Loucy (cell line): ENCODE measurements at regions not wholly inside any gene's neighbourhood (a gene's known extent, or its start where the extent isn't known, plus 50 kb on each side); places are given as distances from the start of the nearest gene placed in this dataset.

Experiments used
- H2AFZ ChIP-seq: fragments of 200-600 bp; sonication (generic); 2 replicates; pipeline ENCODE4 v1.6.0; 2016; ENCODE audit warnings: antibody characterized with exemption, mild to moderate bottlenecking, low read length, moderate library complexity
- H3F3A ChIP-seq: fragments of 200-600 bp; 2 replicates; pipeline ENCODE4 v1.6.0; 2016; ENCODE audit warnings: antibody characterized with exemption, low read depth, mild to moderate bottlenecking
- H3K27me3 ChIP-seq: fragments of 200-600 bp; sonication (generic); 2 replicates; pipeline ENCODE4 v1.6.1; 2014; ENCODE audit warnings: low read length, mild to moderate bottlenecking; ENCODE audit not compliant: insufficient read depth, poor library complexity, severe bottlenecking
- H3K36me3 ChIP-seq: fragments of 200-600 bp; sonication (generic); 2 replicates; pipeline ENCODE4 v1.6.1; 2016; ENCODE audit warnings: low read length; ENCODE audit not compliant: insufficient read depth
- H3K4me1 ChIP-seq: fragments of 200-600 bp; sonication (generic); 2 replicates; pipeline ENCODE4 v1.5.1; 2014; ENCODE audit warnings: low read length, mild to moderate bottlenecking; ENCODE audit not compliant: insufficient read depth, poor library complexity, severe bottlenecking
- H3K4me2 ChIP-seq: fragments of 200-600 bp; sonication (generic); 2 replicates; pipeline ENCODE4 v1.6.0; 2014; ENCODE audit warnings: antibody characterized with exemption, low read length, low read depth, mild to moderate bottlenecking; ENCODE audit not compliant: poor library complexity, severe bottlenecking
- H3K4me3 ChIP-seq: fragments of 200-600 bp; sonication (generic); 2 replicates; pipeline ENCODE4 v1.5.1; 2014; ENCODE audit warnings: low read length, mild to moderate bottlenecking, mixed read lengths; ENCODE audit not compliant: poor library complexity, severe bottlenecking
- H3K79me2 ChIP-seq: fragments of 200-600 bp; sonication (generic); 2 replicates; pipeline ENCODE4 v1.6.1; 2014; ENCODE audit warnings: low read length; ENCODE audit not compliant: insufficient read depth
- H3K9ac ChIP-seq: fragments of 200-600 bp; sonication (generic); 2 replicates; pipeline ENCODE4 v1.6.0; 2014; ENCODE audit warnings: mild to moderate bottlenecking, low read depth, low read length, moderate library complexity; ENCODE audit not compliant: poor library complexity, severe bottlenecking
- H3K9me2 ChIP-seq: fragments of 200-600 bp; sonication (generic); replicated peaks from 2 replicates; pipeline ENCODE4 v1.6.1; 2016; ENCODE audit warnings: low read depth, low read length, mixed read lengths
- H3K9me3 ChIP-seq: fragments of 200-600 bp; sonication (generic); 2 replicates; pipeline ENCODE4 v1.6.1; 2014; ENCODE audit warnings: mild to moderate bottlenecking, antibody characterized with exemption, low read length, low read depth; ENCODE audit not compliant: insufficient read depth
- H4K20me1 ChIP-seq: fragments of 200-600 bp; sonication (generic); 2 replicates; pipeline ENCODE4 v1.6.0; 2014; ENCODE audit warnings: antibody characterized with exemption, low read length, mild to moderate bottlenecking; ENCODE audit not compliant: insufficient read depth, poor library complexity, severe bottlenecking
- EZH2phosphoT487 ChIP-seq: fragments of 200-600 bp; IDR thresholded peaks from 2 replicates; pipeline ENCODE4 v1.6.1; 2018; ENCODE audit warnings: antibody characterized with exemption, mild to moderate bottlenecking, moderate library complexity, borderline replicate concordance
- TF ChIP-seq, protein P1 (sequence below): fragments of 200-600 bp; sonication (generic); conservative IDR thresholded peaks from 2 replicates; pipeline ENCODE4 v1.5.1; 2014; ENCODE audit warnings: mild to moderate bottlenecking, antibody characterized with exemption, low read length

DNA sequence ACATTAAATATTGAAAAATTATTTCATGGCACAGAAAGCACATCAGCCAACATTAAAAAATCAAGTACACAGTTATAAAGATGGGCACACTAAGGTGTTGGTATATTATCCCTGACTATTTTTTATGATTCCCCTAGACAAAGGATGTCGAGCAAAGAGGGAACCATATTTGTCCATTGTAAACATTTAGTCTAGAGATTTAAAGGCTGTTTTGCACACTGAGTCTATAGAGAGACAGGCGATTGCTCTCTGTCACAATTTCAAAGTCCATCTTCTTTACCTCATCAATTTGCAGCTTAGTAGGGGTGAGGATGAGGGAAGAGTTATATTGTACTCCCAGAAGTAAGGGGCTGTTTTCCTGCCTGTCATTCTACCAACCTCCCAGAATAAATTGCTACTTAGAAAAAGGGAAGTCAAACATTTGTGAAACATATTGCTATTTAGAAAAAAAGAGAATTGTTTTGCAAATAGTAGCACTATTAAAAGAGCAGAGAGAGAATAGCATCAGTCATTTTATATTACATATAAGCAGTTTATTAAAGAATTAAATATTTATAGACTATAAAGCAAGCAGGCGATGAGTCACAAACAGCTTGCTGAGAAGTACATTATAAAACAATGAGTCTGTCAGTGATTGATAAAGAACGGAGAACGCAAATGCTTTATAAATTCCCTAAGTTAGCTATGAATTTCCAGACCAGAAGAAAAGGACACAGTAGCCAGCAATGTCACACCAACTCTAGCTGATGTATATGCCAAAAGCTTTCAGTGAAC lies 270.6 kb upstream of the PMFBP1 start:
- Histone ChIP-seq H3K4me2 (no peak overlapping the region), H3K27me3 (no peaks in the 10 kb centered on the region), H4K20me1 (no peaks in the 10 kb centered on the region), H3K9me3 (peaks cover 3% of the 10 kb centered on the region; the same call in 1 of the 2 replicates), H3F3A (no peaks in the 10 kb centered on the region), H3K79me2 (no peaks in the 10 kb centered on the region), H3K4me1 (no peaks in the 10 kb centered on the region), H3K9ac (no peak overlapping the region), H3K9me2 (no peaks in the 10 kb centered on the region), H3K36me3 (no peaks in the 10 kb centered on the region), H2AFZ (no peak overlapping the region), H3K4me3 (no peak overlapping the region)
- TF ChIP-seq, protein P1, sequence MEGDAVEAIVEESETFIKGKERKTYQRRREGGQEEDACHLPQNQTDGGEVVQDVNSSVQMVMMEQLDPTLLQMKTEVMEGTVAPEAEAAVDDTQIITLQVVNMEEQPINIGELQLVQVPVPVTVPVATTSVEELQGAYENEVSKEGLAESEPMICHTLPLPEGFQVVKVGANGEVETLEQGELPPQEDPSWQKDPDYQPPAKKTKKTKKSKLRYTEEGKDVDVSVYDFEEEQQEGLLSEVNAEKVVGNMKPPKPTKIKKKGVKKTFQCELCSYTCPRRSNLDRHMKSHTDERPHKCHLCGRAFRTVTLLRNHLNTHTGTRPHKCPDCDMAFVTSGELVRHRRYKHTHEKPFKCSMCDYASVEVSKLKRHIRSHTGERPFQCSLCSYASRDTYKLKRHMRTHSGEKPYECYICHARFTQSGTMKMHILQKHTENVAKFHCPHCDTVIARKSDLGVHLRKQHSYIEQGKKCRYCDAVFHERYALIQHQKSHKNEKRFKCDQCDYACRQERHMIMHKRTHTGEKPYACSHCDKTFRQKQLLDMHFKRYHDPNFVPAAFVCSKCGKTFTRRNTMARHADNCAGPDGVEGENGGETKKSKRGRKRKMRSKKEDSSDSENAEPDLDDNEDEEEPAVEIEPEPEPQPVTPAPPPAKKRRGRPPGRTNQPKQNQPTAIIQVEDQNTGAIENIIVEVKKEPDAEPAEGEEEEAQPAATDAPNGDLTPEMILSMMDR = no peak
- TF ChIP-seq EZH2phosphoT487 = no peak

DNA sequence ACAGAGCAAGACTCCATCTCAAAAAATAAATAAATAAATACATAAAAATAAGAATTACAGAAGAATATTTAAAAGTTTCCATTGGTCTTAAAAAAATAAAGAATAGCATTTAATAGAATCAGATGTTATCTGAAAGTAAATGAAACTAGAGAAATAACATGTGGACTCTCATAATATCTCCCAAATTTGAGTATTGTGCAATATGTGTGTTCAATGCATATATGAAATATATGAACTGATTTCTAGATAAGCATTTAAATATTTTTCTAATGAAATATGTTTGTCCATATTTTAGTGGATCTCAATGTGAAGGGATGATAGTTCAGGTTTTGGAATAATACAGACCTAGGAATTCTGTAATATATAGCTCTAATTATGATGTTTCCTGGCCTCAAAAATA lies 265.9 kb upstream of the PMFBP1 start:
- no peaks in the 10 kb centered on the region for H3K36me3 ChIP-seq
- no peak overlapping the region for H3K4me2 ChIP-seq
- no peak overlapping the region for H3K9ac ChIP-seq
- no peaks in the 10 kb centered on the region for H3F3A ChIP-seq
- no peak overlapping the region for H2AFZ ChIP-seq
- H3K79me2 ChIP-seq = no peaks in the 10 kb centered on the region
- no peaks in the 10 kb centered on the region for H3K9me2 ChIP-seq
- no peak for TF ChIP-seq EZH2phosphoT487
- TF ChIP-seq, protein P1 = no peak
- H4K20me1 ChIP-seq = no peaks in the 10 kb centered on the region
- no peaks in the 10 kb centered on the region for H3K4me1 ChIP-seq
- no peak overlapping the region for H3K4me3 ChIP-seq
- H3K27me3 ChIP-seq = no peaks in the 10 kb centered on the region
- peaks cover 25% of the 10 kb centered on the region for H3K9me3 ChIP-seq

DNA sequence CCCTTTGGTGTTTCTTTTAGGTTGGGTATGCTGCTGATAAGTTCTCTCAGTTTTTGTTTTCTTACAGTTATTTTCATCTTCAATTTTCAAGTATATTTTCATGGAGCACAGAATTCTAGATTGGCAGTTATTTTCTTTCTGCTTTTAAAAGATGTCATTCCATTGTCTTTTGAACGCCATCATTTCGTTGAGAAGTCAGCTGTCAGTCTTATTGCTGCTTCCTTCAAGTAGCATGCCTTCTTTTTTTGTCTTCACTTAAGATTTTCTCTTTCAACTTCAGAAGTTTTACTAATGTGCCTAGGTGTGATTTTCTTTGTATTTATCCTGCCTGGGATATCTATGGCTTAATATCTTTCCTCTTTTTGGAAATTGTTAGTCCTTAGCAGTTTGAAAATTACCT lies 262.2 kb upstream of the PMFBP1 start:
- TF ChIP-seq, protein P1 = no peak
- TF ChIP-seq EZH2phosphoT487 = no peak
- H3K4me2 ChIP-seq = no peak overlapping the region
- H3K36me3 ChIP-seq = no peaks in the 10 kb centered on the region
- no peak overlapping the region for H2AFZ ChIP-seq
- H3K9me2 ChIP-seq = no peaks in the 10 kb centered on the region
- no peaks in the 10 kb centered on the region for H3K27me3 ChIP-seq
- no peaks in the 10 kb centered on the region for H3F3A ChIP-seq
- H3K9ac ChIP-seq = no peak overlapping the region
- H3K4me1 ChIP-seq = no peaks in the 10 kb centered on the region
- no peak overlapping the region for H3K4me3 ChIP-seq
- no peaks in the 10 kb centered on the region for H3K79me2 ChIP-seq
- no peaks in the 10 kb centered on the region for H4K20me1 ChIP-seq
- peaks cover 22% of the 10 kb centered on the region for H3K9me3 ChIP-seq
